GM03348 (cell line): ENCODE measurements at regions not wholly inside any gene's neighbourhood (a gene's known extent, or its start where the extent isn't known, plus 50 kb on each side); places are given as distances from the start of the nearest gene placed in this dataset.

Source experiments
- DNase-seq: peaks from one replicate; pipeline ENCODE4 v3.0.0; 2012; ENCODE audit warnings: low spot score

DNA sequence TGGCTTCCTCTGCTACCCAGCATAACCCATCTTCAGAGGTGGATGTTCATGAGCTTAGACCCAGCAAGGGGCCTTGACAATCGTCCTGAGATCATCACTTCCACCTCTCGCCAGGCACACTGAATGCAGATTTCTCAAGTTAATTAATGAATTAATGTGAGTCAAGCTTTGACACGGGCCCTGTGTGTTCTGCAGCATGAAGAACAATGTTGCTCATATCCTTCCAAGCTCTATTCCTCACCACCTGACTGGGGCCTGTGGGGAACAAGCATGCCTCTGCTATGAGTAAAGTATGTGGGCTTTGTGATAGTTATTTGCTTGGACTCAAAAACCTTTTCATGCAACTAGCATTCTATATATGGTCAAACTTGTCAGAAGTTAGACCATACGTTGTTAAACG, 122.0 kb downstream of the SEC16B start:
- peak; percentile 78 for DNase-seq

DNA sequence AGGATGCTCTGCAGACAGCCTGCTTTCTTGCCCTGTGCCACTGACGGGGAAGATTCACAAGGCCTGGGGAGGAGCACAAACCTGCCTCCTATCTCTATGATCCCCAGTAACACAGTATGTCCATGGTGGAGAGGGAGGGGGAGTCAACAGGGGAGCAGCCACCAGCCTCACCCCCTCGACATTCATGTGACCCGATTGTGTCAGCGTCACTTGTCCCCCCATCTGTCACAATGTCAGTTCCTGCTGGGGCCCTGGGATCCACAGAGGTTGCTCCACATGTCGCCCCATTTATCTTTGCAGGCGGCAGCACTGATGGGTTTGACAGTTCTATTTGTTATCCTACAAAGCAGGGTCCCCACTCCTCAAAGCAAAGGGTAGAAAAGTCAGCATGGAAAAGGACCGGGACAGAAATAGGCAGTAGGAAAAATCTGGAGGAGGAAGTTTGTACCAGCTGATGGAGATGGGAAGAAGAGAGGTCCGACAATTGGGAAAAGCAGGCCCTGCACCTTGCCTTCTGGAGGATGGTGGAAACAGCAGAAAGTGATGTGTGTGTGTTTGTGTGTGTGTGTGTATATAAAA, 130.9 kb downstream of the SEC16B start:
- no peak for DNase-seq

DNA sequence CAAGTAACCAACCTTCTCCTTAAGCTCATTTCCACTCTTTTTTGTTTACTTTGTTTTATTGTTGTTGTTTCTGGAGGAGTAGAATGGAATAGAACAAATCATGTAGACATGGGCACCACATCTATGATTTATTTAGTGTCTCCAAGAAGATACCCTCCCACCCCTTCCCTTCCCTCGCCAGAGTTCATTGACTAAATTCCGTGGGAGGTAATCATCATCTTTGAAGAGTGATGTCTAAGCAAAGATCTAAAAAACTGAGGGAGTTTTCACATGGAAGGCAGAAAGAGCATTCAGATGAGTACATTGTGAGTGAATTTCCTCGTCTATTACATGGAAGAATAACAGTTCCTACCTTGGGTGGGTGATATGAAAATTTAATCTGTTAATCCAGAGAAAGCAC, 136.2 kb downstream of the SEC16B start:
- no peak for DNase-seq

DNA sequence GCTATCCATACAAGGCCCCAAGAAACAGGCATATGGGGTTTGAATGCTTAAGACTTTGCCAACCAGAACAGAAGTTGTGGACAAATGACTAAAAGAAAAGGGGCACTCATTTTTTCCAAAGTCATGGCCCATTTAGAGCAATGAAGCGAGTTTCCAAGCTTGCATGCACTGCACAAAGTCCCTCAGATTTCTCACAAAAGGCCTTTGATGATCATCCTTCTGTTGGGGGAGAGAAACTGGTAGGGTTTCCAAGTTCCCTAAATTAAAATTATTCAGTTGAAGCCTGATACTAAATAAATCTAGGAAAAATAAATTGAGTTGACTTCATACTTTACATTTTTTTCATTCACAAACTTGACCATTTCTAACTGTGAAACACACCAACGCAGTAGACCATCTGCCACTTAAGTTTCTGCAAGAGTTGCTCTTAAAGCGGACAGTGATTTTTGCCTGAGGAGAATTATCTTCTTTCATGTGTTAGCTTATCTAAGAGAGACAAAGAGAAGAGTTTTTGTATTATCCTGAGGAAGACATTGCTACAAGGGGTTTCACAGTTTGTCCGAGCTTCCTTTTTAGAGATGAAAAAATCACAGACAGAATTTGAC, 139.2 kb downstream of the SEC16B start:
- no peak for DNase-seq

DNA sequence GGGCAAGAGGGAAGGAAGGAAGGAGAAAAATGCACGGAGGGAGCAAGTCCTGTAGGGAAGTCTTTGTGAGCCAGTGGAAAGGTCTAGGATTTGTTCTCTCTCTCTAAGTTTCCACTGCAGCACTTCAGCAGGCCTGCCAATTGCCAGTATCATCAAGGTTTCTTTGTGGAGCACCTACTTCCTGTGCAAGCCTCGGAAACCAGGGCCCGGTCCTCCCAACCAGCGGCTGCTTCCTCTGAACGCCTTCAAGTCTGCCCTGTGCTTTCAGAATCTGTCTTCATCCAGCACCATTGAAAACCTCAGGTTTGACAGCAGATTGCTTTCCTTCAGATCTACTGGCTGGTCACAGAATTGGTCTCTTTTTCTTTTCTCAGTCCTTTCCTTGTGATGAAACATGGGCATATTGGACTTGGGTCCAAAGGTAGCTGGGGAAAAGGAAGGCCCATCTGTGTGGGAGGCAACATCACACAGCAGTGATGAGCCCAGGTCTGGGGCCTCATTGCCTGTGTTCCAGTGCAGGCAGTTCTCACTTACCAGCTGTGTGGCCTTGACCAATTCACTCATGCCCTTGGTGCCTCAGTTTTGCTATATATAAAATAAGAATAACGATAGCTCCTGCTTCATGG, 144.5 kb downstream of the SEC16B start:
- no peak for DNase-seq

DNA sequence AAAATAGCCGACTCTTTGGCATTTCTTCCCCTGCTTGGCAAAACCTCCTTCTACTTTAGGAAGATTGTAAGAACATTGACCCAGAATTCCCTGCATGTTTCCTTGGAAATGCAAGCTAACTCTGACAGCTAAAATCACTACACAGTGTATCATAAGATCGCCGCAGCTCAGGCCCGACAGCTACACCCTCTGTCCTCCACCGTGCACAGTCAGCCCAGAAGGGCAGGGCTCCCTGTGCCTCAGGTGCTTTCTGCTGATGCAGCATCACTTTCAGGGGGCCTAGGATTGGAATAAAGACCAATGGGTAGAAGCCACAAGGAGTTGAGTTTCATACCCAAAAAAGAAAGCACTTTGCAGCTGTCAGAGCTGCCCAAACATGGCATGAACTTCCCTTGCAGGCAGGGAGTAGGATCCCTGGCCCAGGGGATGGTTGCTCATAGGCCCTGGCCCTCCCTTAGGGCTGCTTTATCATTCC, 145.3 kb downstream of the SEC16B start:
- no peak for DNase-seq

DNA sequence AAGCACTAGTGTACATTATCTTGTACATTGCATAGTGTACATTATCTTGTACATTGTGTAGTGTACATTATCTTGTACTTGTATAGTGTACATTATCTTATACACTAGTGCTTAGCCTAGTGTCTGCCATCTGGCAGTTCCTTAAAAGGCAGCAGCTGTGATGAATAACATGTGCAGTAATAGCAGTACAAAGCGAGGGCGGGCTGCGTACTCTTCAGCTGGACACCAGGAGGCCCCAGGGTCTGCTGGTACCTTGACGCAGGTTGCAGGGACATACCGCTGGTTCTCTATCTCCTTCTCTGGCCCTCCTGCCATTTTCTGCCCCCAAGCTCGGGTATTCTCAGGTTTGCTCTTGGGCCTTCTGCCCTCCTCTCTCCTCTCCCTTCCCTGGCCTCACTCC, 149.6 kb downstream of the SEC16B start:
- no peak for DNase-seq

DNA sequence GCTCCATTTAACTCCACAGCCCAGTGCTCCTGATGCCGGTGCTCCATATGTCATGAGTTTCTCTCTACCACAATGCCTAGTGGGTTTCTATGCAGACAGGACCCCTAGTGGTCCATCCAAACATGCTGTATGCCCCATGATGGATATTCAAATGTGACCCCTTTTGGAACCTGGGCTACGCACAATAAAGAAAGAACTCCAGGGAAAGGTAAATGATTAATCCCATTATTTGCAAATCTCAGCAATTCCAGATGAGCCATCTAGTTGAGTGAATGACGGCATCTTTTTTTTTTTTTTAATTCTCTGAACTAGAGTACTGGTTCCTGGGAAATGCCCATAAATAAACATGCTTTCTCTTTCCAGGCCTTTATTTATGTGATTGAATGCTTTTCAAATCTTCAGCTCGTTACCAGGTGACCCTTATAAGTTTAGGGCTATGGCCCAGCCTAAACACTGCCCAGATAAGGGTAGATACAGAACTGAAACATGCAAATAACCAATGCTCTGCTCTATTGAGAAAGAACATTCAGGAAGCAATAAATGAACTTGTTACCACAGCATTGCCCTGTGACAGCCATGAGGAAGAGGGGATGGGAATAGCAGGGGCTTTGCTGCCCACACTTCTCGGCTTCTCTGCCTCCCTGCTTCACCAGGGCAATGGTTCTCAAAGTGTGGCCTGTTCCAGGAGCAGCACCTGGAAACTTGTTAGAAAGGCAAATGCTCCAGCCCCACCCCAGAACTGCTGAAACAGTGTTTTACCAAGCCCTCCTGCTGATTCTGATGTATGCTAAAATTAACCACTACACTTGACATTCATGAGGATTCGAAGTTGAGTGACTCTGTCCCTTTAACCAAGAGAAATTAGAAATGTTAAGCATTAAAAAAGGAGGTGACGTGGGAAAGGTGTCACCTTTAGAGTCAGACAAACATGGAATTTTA, 151.7 kb downstream of the SEC16B start:
- DNase-seq = no peak

DNA sequence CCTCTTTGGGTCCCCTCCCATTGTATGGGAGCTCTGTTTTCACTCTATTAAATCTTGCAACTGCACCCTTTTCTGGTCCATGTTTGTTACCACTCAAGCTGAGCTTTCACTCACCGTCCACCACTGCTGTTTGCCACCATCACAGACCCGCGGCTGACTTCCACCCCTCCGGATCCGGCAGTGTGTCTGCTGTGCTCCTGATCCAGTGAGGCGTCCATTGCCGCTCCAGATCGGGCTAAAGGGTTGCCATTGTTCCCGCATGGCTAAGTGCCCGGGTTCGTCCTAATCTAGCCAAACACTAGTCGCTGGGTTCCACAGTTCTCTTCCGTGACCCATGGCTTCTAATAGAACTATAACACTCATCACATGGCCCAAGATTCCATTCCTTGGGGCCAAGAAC, 157.2 kb downstream of the SEC16B start:
- DNase-seq = no peak

DNA sequence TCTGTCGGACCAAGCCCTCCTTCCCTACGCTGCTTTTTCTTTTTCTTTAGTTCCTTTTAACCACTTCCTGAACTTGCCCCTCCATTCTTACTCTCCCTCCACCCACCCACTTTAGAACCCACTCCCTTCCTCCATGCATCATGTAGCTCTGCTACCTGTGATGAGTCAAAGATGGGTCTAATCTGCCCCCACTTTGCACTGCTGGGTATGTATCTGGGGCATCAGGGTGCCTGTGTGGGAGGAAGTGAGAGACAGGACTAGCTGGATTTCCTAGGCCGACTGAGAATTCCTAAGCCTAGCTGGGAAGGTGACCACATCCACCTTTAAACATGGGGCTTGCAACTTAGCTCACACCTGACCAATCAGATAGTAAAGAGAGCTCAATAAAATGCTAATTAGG, 157.7 kb downstream of the SEC16B start:
- no peak for DNase-seq

DNA sequence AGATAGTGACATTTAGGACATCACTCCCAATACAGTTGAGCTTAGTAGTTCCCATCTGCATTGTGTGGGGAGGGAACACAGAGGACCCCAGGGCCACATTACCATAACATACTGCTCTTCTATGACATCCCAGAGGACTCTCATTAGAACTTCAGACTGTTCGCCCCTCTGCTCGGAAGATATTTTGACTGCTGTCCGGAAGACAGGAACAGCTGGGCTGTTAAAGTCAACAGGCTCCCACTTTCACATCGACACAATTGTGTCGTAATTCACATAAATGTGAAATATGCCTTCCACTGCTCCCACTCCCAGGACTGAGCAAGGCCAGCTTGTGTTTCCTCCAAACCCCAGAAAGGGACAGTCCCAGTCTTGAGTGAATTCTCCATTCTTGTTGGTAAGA, 158.4 kb downstream of the SEC16B start:
- no peak for DNase-seq

DNA sequence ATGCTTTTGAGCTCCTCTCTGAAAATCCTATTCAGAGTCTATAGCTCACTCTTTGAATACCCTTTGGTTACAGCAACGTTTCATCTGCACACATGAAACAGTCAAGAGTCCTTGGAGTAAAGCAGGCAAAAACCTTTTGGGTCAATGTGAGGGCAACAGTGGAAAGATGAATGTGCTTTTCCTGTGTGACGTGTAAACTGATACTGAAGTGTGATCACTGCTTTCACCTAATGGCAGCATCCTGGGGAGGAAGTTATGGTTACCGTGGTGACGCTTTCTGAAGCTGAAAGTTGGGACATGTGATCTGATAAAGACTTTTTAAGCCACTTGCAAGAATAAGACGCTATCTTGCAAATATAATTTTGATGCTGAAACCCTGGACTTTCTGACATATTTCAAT, 160.0 kb downstream of the SEC16B start:
- no peak for DNase-seq

DNA sequence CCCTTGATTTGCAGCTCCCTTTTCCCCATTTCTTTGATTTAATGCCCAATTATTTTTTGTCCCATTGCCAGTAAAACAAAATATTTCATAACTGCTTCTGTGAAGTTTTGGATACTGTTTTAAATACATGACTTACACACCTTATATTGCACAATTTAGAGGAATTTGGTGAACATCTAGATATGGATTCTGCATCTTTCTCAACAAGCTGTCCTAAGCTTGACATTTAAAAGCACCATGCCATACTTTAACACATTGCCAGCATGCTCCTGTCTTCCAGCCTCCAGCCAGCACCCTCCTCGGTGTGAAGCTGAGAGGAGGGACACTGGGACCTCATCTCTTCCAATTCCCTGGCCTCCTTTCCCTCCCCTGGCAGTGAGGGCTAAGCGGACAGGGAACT, 167.6 kb downstream of the SEC16B start:
- no peak for DNase-seq

DNA sequence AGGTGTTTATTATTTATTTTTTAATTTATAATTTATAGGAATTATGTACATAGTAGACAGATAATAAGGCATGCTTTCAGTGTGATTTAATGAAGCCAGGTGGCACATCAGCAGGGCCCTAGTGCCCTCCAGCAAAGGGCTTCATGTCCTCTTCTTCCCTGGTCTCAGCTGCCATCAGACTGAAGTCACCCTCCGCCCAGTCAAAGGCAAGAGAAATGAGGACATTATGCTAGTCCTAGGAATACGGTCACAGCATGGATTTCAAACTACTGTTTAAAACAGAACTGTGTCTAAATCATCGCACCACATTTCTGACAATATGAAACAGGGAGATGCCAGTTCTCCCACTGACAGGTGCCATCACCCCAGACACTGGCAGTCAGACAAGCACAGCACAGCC, 168.1 kb downstream of the SEC16B start:
- no peak for DNase-seq

DNA sequence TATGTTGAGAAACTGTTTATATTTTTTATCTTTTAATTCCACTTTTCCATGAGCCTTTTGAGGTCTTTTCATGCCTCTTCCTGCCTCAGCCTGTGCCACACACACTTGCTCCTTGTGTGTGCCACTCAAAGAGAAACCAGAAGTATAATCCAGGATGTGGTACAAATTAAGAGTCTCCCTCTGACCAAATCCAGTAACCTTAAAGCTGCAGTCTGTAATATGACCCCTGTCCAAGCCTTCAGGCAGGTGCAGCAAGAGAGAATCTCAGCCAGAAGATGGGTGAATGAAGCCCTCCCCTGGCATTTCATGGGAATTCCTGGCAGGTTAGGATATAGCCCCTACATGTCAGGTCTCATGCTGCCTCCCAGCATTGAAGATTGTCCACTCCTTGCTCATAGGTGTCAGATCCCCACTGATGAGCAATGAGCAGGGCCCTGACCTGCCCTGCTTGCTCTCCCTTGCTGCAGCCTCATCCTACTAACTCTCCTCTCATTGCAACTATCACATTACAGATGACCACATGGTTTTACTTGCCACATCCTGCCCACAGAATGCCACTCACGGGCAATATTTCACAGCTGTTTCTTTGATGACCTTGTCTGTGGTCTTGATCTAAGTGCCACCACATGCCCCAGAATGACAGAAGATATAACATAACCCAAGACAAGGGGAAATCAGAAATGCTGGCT, 169.3 kb downstream of the SEC16B start:
- DNase-seq = peak; percentile 56

DNA sequence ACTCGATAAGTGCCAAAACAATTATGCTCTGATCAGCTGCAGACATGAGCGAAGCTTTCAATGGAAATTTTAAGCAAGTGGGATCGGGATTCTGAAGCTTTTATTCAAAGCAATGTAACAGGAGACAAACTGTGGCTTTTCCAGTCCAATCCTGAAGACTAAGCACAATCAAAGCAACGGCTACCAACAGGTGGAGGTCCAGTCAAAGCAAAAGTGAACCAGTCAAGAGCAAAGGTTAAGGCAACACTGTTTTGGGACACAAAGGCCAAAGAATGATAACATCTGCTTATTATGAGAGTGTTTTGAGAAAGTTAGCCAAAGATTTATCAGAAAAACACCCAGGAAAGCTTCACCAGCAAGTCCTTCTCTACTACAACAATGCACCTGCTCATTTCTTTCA, 170.1 kb downstream of the SEC16B start:
- no peak for DNase-seq

DNA sequence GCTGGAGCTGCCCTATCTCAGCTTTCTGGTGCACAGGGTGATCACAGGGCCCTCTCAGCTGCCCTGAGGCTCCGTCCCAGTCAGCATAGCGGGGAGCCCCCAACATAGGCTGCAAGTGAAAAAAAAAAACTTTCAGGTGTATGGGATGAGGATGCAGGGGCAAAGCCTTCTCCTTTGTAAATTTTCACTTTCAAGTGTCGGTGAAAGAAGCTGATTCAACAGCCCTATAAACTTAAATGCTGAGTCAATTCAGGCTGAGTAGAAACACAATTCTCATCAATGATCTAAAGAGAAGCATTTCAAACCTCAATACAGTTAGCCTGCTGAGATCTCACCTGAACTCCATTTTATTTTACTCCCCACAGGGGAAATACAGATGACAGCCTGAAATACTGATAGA, 171.2 kb downstream of the SEC16B start:
- DNase-seq = no peak

DNA sequence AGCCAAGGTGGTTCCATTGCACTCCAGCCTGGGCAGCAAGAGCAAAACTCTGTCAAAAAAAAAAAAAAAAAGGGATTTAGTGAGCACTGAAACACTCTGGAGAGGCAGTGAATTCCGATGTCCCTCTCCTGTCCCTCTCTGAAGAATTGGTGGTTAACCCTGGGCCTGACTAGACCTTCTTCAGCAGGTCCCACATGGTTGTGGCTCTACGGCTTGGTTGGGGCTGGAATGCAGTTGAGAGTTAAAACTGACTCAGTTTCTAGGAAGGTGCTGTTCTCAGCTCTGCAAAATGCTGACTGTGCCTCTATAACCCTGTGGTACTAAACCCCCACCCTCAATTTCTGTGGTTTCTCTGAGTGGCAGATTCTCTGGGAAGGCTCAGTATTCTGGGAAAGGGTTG, 173.3 kb downstream of the SEC16B start:
- DNase-seq = no peak

DNA sequence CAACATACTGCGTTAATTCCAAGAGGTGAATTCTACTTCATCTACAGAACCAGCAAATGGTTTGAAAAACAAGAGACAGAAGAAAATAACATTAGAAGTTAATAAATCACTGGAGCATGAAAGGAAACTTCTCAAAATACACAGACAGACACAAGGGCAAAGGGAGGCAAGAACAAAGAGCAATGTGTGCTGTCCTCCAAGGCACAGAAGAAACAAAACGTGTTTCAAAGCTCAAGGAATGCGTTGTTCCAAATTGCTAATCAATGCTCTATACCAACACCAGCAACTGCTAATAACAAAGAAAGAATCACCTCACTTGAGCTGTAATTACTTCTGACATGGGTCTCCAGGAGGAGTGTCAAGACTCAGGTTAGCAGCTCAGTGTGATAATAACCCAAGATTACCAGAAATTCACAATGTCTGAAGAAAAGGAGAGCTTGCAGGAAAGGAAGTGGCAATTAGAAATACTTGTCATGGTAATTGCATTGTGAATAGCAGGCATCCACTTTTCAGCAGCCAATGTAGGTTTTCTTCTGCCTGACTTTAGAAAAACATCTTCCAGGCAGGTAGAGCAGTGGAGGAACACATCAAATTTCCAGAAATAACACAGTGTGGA, 175.4 kb downstream of the SEC16B start:
- no peak for DNase-seq

DNA sequence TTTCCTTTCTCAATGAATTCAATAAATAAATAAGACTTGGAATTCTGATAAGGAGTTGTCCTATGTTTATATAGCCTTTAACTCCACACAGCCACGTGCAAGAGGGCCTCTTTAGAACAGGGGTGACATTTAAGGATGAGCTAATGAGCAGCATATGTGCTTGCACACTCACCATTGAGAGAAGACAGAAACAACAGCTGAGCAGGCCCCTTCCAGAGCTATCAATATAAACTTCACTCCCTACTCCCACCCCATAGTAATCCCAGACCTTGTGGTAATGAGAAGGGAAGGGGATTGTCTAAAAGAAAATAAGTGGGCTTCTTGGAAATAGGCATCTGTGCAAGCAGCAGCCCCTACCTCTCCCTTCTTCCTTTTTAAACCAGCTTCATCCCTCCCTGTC, 176.0 kb downstream of the SEC16B start:
- no peak for DNase-seq

DNA sequence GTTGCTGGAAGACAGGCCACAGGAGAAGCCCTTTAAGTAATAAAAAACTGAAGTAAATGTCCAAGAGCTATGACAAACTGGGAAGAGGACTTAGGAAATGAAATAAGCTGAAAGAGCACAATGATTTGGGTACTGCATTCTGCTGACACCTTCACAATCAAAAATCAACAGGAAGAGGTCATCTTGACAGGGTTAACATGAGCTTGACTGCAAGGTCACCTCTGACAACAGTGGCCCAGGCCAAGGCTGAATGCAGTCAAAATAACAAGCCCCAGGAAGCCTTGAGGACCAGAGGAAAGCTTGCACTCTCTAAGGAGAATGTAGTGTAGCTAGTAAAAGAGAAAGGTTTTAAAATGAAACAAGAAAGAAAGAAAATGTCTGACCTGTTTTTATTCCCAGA, 179.3 kb downstream of the SEC16B start:
- no peak for DNase-seq

DNA sequence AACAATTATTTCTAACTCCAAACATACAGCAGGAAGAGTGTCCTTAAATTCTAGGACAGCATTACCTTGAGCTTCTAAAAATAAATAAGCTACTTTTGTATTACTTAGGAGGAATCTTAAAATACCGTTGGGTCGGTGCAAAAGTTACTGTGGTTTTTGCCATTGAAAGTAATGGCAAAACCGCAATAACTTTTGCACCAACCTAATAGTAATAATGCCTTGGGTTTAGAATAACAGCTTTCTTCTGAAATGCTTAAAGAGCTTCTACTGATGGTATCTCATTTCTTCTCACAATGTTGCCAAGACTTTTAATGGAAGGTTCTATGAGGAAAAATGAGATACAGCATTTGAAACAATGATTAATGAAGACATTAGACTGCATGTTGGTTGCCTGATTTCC, 179.9 kb downstream of the SEC16B start:
- DNase-seq = no peak
